ENCODE measurements at regions not wholly inside any gene's neighbourhood (a gene's known extent, or its start where the extent isn't known, plus 50 kb on each side); places are given as distances from the start of the nearest gene placed in this dataset.
"Not testable (repeated sequence)": the region's sequence is repeated elsewhere in the genome, so short reads cannot be mapped to it uniquely, and the experiment has no call there.

GRCh38 chr2:53112408-53112807, 655.2 kb upstream of the CHAC2 start:
- not testable (repeated sequence) for TF ChIP-seq CTCF (optimal IDR thresholded peaks at IDR 0.05 in 1 of 3, IDR thresholded peaks at IDR 0.05 in 1 of 3, conservative IDR thresholded peaks at IDR 0.05 in 1 of 3; ENCODE audit: extremely low read depth in 1 of 3, insufficient read depth in 2 of 3, low read length in 3 of 3); EZH2 (IDR thresholded peaks at IDR 0.05; ENCODE audit: low read length)
